GM18909 (cell line): ENCODE measurements at regions not wholly inside any gene's neighbourhood (a gene's known extent, or its start where the extent isn't known, plus 50 kb on each side); places are given as distances from the start of the nearest gene placed in this dataset.
"Not testable (repeated sequence)": the region's sequence is repeated elsewhere in the genome, so short reads cannot be mapped to it uniquely, and the experiment has no call there.

Experiments used
- ATAC-seq: cut with Tn5 transposase; IDR thresholded peaks from one replicate; pipeline ENCODE4 v1.9.1; 2021; ENCODE audit warnings: mild to moderate bottlenecking; ENCODE audit not compliant: unreplicated experiment, poor library complexity

DNA sequence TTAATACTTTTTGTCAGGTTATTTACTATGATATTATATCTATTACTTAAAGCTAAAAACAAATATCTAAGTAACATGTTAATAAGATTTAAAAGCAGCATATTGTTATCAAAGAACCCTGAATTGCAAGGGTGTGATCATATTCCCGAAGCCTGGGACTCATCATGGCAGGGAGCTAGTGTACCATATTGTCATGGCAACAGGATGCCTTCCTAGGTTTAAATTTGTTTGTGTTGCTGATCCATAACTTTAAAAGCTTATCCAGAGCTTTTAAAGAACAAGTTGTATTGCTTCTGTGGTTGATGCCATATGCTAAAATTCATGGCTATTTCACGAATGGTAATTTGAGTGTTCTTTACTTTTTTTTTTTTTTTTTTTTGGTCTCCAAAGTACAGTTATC, 500.5 kb downstream of the NAV3 start:
- no peak for ATAC-seq

DNA sequence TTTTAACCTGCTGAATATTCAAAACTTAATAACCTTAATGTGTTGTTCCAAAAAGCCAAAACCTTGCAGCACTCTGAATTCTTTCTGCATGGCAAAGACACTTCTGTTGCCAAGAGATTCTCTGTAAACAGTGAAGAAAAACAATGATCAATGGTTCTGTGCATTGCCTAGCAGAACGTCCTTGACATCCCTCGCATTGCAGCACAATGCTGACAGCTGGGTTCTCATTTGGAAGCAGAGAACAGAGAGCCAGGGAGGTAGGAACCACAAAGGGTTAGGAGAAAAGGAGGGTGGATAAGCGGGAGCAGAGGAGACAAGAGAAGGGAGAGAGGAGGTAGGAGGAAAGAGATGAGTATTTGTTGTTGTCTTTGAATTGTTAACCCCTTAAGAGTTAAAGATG, 501.1 kb downstream of the NAV3 start:
- no peak for ATAC-seq

DNA sequence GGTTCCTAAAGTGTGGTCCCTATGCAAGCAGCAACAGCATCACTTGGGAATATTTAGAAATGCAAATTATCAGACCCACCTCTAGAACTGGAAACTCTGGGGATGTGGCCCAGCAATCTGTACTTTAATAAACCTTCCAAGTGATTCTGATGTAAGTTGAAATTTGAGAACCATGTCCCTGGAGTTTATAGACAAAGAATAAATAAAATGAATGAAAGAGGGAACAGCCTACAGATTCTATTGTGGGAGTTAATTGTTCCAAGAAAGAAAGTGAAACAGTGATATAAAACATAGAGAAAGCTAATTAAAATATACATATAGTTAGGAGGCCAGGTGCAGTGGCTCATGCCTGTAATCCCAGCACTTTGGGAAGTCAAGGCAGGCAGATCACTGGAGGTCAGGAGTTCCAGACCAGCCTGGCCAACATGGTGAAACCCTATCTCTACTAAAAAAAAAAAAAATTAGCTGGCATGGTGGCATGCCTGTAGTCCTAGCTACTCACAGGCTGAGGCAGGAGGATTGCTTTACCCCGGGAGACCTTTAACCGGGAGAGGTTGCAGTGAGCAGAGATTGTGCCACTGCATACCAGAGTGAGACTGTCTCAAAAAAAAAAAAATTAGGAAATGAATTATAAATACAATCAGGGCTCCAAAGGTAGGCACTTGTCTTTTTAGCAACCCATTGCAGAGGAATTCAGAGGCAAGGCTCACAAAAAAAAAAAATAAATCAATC, 507.5 kb downstream of the NAV3 start:
- no peak for ATAC-seq

DNA sequence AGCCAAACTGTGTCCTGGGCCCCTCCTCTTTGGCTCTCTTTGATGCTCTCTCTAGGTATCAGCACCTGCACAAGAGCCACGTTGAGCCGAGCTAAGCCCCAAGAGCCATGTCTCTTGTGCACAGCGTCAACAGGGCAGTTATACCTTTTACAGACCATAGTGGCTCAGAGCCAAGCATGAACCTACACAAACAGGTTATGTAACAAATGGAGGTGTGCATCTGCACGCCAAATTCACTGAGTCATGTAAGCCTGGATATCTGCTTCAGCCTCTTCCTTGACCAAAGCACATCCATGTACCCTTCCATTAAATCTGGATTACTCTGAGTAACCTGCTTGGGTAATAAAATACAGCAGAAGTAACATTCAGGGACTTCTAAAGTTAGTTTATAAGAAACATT, 509.7 kb downstream of the NAV3 start:
- ATAC-seq = no peak

DNA sequence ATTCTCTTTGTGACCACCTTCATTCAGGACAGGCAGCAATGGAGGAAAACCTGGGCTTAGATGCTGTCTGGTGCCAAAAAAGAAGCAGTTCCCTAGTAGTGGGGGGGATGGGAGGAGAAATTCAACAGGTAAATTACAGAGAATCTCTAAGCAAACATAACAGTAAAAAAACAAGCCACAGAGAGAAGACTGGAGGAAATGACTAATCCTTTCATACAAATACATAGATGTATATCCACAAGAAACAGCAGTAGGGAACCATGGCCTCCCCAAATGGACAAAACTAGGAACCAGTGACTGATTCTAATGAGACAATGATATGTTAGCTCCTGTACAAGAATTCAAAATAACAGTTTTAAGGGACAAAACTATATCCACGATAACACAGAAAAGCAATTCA, 513.0 kb downstream of the NAV3 start:
- ATAC-seq = no peak

- no peak for ATAC-seq
Observed at GRCh38 chr12:78359520-78359919, 505.1 kb upstream of the SYT1 start.

GRCh38 chr12:78361683-78362082, 502.9 kb upstream of the SYT1 start:
- ATAC-seq = no peak

GRCh38 chr12:78371284-78371683, 493.3 kb upstream of the SYT1 start:
- ATAC-seq = no peak

GRCh38 chr12:78375461-78375860, 489.1 kb upstream of the SYT1 start:
- no peak for ATAC-seq

GRCh38 chr12:78376257-78376656, 488.3 kb upstream of the SYT1 start:
- ATAC-seq = no peak

- not testable (repeated sequence) for ATAC-seq
Observed at GRCh38 chr12:78379065-78379464, 485.5 kb upstream of the SYT1 start.

DNA sequence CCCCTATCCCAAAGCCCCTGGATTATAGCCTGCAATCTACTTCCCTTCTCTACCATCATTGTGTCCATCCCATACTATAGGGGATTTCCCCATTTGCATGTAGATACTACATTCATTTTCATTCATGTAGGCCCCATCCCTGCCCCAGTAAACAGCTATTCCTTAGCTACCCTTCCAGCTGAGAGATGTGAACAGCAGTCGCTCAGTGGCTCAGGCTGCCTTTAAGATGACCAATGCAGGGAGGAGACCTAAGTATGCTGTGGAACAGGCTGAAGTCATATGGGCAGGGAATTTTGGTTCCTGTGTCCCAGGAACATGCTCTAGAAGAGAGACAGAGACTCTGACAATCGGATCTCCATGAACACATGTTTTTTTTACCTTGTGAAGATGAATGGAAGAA, 481.2 kb upstream of the SYT1 start:
- ATAC-seq = no peak

GRCh38 chr12:78384541-78384940, 480.0 kb upstream of the SYT1 start:
- ATAC-seq = no peak

GRCh38 chr12:78385541-78385940, 479.0 kb upstream of the SYT1 start:
- ATAC-seq = no peak

DNA sequence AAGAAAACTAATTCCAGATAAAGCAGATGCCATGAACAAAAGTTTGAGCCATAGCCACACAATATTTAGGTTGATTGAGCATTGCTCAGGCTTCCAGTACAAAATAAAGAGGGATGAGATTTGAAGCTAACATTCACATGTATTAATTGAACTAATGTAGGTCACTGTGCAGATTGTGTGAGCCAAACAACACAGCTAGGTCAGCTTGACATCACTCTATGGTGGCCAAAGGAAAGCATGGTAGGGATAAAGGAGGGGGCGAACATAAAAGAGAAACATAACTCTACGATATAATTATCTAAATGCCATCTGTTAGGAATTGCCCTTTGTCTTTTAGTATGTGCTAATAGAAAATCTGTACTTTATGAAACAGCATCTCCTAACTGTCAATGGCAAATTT, 477.7 kb upstream of the SYT1 start:
- ATAC-seq = no peak

DNA sequence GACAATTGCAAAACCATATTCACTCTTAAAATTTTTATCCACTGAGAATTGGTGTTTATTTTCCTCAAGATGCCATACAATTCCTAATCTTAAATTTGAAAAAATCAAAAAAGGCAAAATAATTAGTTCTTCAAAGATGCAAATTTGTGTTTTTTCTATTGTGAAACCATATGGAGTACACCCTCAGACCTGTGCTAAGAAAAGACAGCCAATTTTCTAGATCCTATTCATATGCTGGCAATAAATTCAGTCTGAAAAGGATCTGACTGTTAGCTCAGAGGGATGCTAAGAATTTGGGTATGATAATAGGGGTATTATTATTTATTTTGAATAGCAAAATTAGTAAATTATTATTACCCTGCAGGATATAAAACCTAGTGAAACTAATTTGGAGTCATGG, 476.9 kb upstream of the SYT1 start:
- no peak for ATAC-seq

- no peak for ATAC-seq
Observed at GRCh38 chr12:78388461-78388860, 476.1 kb upstream of the SYT1 start.

GRCh38 chr12:78390920-78391319, 473.7 kb upstream of the SYT1 start:
- ATAC-seq = no peak

DNA sequence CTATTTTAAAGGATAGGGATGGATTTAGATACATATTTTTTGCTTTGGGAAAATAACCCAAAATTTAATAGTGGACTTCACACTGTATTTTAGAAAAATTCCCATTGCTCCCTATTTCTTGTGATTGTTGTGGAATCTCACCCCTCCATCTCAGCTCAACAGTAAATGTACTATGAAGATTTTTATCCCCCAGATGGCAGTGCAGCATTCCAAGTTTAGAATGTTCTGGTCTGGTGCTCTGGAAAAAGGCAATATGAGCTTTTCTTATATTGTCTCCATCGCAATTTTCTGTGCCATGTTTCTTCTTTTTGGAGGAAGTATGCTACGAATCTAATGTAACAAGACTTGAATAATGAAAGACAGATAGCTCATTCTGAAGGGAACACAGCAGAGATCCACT, 471.7 kb upstream of the SYT1 start:
- no peak for ATAC-seq

DNA sequence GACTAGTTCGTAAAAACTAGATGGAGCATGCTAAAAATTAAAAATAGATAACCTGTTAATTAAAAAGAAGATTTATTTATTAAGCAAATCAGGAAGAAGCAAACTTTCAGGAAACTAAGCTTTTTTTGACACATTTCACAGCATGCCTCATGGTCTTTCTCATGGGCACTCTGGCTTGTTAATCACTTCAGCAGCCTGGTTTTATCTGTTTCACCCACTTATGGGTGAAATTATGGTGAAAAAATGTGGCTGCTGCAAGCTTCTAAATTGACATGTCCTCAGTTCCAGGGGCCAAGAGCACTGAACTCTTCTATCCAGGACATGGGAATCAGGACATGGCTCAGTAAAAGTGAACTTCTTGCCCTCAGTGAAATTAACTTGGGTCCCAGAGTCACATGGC, 468.6 kb upstream of the SYT1 start:
- no peak for ATAC-seq

DNA sequence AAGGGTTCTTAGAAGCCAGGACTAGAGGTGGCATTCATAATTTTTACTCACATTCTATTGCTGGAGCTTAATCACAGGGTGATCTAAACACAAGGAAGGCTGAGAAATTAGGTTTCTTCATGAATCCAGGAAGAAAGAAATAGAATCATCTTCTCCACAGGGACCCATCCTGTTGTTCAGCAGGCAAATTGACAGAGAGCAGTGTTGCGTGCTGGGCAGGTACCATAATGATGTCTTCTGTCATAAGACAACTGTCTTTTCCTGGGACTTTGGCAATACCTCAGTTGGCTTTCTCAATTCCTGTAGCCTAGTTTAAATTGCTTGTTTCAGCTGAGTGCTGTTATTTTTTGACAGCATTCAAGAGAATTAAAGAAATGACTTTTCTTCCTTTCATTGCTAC, 468.0 kb upstream of the SYT1 start:
- no peak for ATAC-seq

- ATAC-seq = no peak
Observed at GRCh38 chr12:78398750-78399149, 465.8 kb upstream of the SYT1 start.
